Natural killer cell treated with Interleukin-12 subunit alpha and Interleukin-12 subunit beta and Interleukin-15 and Interleukin-18, amount 100 ng/mL, for 72 hours (primary cell): ENCODE measurements at regions not wholly inside any gene's neighbourhood (a gene's known extent, or its start where the extent isn't known, plus 50 kb on each side); places are given as distances from the start of the nearest gene placed in this dataset.
"Not testable (repeated sequence)": the region's sequence is repeated elsewhere in the genome, so short reads cannot be mapped to it uniquely, and the experiment has no call there.

Experiments
- ATAC-seq, 2 donors: fragments of 150-1000 bp; cut with Tn5 transposase in 1 of 2; sonication (Bioruptor Pico), chemical (Tn5 transposase) in 1 of 2; 2 replicates each; pipeline ENCODE4 v1.10.0; 2021
- DNase-seq: peaks from one replicate; pipeline ENCODE4 v3.0.0; 2022; ENCODE audit warnings: low spot score
- H3K27ac Mint-ChIP-seq, 2 donors: 1 replicate in 1 of 2; 2 replicates in 1 of 2; pipeline ENCODE4 v1.8.0; 2022; ENCODE audit warnings: mixed read lengths in 2 of 2, mild to moderate bottlenecking in 1 of 2, moderate library complexity in 1 of 2
- H3K27me3 Mint-ChIP-seq, 2 donors: 1 replicate in 1 of 2; 2 replicates in 1 of 2; pipeline ENCODE4 v1.8.0; 2022; ENCODE audit warnings: mixed read lengths in 2 of 2
- H3K36me3 Mint-ChIP-seq: one replicate; pipeline ENCODE4 v1.8.0; 2022; ENCODE audit warnings: mixed read lengths
- H3K4me1 Mint-ChIP-seq, 2 donors: 1 replicate in 1 of 2; 2 replicates in 1 of 2; pipeline ENCODE4 v1.8.0; 2022; ENCODE audit warnings: low read depth in 2 of 2, mixed read lengths in 2 of 2, mild to moderate bottlenecking in 1 of 2
- H3K4me3 Mint-ChIP-seq: one replicate; pipeline ENCODE4 v1.8.0; 2022; ENCODE audit warnings: mixed read lengths
- H3K9me3 Mint-ChIP-seq: 2 replicates; pipeline ENCODE4 v1.8.0; 2022; ENCODE audit warnings: mixed read lengths

DNA sequence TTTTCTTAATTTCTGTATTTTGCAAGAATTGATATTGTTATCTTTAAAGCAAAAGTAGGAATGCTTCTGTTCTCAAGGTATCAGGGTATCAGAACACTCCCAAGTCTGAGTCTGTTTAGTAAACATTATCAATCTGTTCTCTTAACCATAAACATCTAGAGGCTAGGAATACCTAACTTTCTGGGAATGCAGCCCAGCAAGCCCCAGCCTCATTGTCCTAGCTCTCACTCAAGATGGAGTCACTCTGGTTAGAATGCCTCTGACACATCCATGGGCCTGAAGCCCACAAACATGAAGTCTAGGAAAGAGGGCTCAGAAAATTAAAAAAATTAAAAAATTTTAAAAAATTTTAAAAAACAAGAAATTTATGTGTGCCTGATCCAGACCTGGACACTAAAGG, 315.1 kb upstream of the DKK2 start:
- H3K27ac Mint-ChIP-seq, result no peak overlapping the region
- no peaks in the 10 kb centered on the region for H3K4me1 Mint-ChIP-seq
- peaks cover 3% of the 10 kb centered on the region for H3K9me3 Mint-ChIP-seq
- H3K27me3 Mint-ChIP-seq, result no peaks in the 10 kb centered on the region
- no peaks in the 10 kb centered on the region for H3K36me3 Mint-ChIP-seq
- DNase-seq (no peak), ATAC-seq (no peak)
- no peak overlapping the region for H3K4me3 Mint-ChIP-seq

DNA sequence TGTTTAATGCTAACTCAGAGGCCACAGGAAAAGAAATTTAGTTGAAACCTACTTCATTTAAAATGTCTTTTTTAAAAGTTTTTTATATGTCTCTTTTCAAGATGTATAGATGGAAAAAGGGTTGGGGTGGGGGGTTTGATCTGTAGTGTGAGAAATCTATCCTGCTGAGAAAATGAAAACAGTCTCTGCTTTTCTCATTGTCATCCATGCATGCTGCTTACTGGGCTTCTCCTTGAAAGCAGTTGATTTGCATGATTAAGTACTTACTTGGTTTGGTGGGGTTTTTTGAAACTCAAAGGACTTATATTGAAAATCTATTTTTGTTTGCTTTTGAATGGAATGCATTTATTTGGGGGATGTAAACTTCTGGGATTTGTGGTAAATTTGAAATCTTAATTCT, 313.6 kb upstream of the DKK2 start:
- ATAC-seq (no peak), DNase-seq (no peak)
- Mint-ChIP-seq H3K27me3 (no peaks in the 10 kb centered on the region), H3K4me3 (no peak overlapping the region), H3K4me1 (no peaks in the 10 kb centered on the region), H3K9me3 (peaks cover 5% of the 10 kb centered on the region), H3K36me3 (no peaks in the 10 kb centered on the region), H3K27ac (no peak overlapping the region)

DNA sequence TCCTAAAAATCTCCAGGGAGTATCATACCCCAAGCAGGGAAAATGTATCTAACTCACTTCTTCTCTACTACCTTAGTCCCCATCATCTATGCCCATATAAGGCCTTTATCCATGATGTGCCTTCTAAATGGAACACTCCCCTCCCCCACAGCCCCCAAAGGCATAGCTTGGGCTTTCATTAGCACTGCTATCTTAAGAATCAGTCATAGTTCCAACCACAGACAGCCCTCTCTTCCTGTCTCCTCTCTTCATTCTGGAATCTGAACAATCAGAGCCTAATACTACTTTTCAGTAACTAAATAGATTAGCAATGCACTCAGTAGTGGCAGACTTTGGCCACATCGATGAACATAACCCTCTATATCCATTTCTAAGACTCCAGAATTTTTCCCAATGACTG, 313.2 kb upstream of the DKK2 start:
- Mint-ChIP-seq H3K4me3 (no peak overlapping the region), H3K4me1 (no peaks in the 10 kb centered on the region), H3K27ac (no peak overlapping the region), H3K36me3 (no peaks in the 10 kb centered on the region), H3K9me3 (peaks cover 6% of the 10 kb centered on the region), H3K27me3 (no peaks in the 10 kb centered on the region)
- DNase-seq (no peak), ATAC-seq (no peak)

DNA sequence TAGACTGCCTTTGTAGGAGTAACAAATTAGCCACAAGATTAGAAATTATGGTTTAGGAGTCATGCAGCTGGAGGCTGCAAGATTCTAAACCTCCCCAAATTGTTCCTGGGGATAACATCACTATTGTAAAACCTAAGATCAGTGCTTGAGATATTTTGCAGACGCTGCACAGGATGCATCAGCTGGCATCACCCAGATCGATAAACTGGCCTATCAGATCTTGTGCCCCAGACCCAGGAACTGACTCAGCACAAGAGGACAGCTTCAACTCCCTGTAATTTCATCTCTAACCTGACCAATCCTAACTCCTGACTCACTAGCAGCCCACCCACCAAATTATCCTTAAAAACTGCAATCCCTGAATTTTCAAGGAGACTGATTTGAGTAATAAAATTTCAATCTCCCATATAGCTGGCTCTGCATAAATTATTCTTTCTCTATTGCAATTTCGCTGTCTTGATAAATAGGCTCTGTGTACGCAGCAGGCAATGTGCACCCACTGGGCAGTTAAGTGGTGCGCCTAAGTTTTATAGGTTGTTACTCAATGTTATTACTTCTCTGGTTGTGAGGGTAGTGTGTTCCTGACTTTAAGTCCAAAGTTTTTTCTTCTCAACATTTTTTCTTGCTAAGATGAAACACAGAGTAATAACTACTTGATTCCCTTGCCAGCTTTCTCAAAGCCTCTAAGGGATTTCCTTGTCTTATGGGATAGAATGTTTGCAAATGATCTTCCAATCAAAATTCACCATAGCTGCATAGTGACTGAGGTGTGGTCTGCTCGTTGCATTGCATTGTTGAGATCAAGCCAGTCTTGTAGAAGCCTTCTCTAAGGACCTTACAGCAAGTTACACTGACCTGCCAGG, 312.3 kb upstream of the DKK2 start:
- Mint-ChIP-seq H3K4me1 (no peaks in the 10 kb centered on the region), H3K27me3 (no peaks in the 10 kb centered on the region)
- DNase-seq, result no peak

DNA sequence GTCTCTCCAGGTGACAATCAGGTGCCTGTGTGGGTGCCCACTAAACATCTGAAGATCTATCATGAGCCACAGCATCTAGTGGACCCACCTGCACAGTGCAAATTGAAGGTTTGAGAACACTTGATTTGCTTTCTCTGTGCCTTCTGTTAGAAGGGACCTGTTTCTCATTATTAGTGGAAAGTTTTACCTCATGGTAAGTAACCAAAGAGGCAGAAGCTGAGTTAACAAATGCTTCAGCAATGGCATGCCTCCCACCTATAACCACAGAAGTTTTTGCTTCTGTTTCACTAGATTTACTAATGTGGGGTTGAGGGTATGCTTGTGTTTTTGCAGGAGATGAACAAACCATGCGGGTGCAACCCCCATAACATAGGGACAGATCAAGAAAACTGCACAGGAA, 297.4 kb upstream of the DKK2 start:
- Mint-ChIP-seq H3K36me3 (peaks cover 3% of the 10 kb centered on the region), H3K4me1 (no peaks in the 10 kb centered on the region), H3K9me3 (peaks cover 14% of the 10 kb centered on the region), H3K4me3 (no peak overlapping the region), H3K27ac (no peak overlapping the region), H3K27me3 (no peaks in the 10 kb centered on the region)
- no peak for DNase-seq
- no peak for ATAC-seq

More for the DNA sequence above, 312.3 kb upstream of the DKK2 start:
- Mint-ChIP-seq H3K4me3 (no peak overlapping the region), H3K27ac (no peak overlapping the region), H3K36me3 (no peaks in the 10 kb centered on the region), H3K9me3 (peaks cover 3% of the 10 kb centered on the region)
- ATAC-seq, result no peak

DNA sequence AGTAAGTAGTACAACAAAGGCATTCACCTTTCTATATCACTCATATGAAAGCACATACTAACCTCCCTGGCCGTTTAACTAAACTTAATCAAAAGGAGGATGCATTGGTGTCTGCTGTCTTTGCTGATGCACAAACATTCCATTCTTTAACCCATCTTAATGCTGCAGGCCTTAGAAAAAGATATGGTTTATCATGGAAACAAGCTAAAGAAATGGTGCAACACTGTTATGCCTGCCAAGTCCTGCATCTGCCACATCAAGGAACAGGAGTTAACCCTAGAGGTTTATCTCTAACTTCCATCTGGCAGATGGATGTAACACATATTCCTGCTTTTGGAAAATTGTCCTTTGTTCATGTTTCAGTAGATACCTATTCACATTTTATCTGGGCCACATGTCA, 296.5 kb upstream of the DKK2 start:
- H3K27ac Mint-ChIP-seq, H3K4me3 Mint-ChIP-seq: not testable (repeated sequence)
- peaks cover 15% of the 10 kb centered on the region for H3K9me3 Mint-ChIP-seq

DNA sequence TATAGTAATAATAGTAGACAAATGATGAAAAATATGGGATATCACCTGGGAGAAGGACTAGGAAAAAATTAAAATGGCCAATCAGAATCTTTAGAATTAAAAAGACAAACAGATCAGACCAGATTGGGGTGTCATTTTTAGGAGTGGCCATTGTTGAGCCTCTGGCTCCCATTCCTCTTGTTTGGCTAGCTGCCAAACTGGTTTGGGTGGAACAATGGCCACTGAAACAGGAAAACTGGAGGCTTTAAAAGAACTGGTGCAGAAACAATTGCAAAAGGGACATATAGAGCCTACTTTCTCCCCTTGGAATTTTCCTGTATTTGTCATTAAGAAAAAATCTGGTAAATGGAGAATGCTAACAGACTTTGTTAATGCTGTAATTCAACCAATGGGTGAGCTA, 294.8 kb upstream of the DKK2 start:
- Mint-ChIP-seq H3K27ac (no peak overlapping the region), H3K4me3 (no peak overlapping the region), H3K4me1 (no peaks in the 10 kb centered on the region), H3K27me3 (no peaks in the 10 kb centered on the region), H3K9me3 (peaks cover 15% of the 10 kb centered on the region), H3K36me3 (peaks cover 5% of the 10 kb centered on the region)
- ATAC-seq, result no peak
- no peak for DNase-seq

More for the DNA sequence above, 296.5 kb upstream of the DKK2 start:
- not testable (repeated sequence) for H3K4me1 Mint-ChIP-seq, ATAC-seq, H3K36me3 Mint-ChIP-seq, DNase-seq, H3K27me3 Mint-ChIP-seq

DNA sequence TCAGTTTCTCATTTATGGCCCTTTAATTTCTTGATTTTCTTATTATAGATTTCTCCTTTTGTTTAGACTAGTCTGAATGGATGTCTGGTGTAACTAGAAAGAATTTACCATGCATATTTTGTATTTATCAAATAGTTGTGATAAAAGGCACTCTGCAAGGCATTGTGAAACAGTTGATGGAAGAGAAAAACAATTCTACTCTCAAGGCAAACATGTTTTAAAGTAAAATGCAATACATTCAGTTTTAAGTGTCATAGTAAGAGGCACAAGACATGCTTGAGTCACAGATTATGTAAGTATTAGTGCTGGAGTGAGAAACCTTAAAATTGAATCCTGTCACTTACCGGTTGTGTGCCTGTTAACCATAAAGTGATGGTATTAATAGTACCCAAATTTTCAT, 283.3 kb upstream of the DKK2 start:
- ATAC-seq, result no peak
- Mint-ChIP-seq H3K4me1 (no peaks in the 10 kb centered on the region), H3K36me3 (no peaks in the 10 kb centered on the region), H3K4me3 (no peak overlapping the region), H3K27me3 (no peaks in the 10 kb centered on the region), H3K27ac (no peak overlapping the region), H3K9me3 (peaks cover 10% of the 10 kb centered on the region)
- DNase-seq, result no peak

DNA sequence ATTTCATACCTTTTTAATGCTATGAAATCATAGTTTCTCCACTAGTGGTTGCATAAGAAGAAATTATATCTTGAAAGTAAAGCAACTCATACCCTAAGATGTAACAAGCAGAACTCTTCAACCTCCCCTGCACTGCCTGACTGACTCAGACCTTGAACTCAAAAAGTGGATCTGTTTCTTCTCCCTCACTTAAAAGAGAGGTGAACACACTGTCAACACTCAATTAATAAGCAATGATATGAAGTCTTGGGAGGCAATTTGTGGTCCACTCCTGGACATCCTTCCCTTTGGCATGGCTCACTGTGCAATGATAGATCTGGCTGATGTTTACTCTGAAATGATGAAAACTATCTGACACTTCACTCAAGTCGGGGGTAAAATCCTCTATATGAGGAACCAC, 282.0 kb upstream of the DKK2 start:
- H3K27me3 Mint-ChIP-seq, result no peaks in the 10 kb centered on the region
- peaks cover 10% of the 10 kb centered on the region for H3K9me3 Mint-ChIP-seq
- H3K36me3 Mint-ChIP-seq, result no peaks in the 10 kb centered on the region
- no peak overlapping the region for H3K27ac Mint-ChIP-seq
- H3K4me3 Mint-ChIP-seq, result no peak overlapping the region
- no peak for ATAC-seq
- no peaks in the 10 kb centered on the region for H3K4me1 Mint-ChIP-seq
- DNase-seq, result no peak

DNA sequence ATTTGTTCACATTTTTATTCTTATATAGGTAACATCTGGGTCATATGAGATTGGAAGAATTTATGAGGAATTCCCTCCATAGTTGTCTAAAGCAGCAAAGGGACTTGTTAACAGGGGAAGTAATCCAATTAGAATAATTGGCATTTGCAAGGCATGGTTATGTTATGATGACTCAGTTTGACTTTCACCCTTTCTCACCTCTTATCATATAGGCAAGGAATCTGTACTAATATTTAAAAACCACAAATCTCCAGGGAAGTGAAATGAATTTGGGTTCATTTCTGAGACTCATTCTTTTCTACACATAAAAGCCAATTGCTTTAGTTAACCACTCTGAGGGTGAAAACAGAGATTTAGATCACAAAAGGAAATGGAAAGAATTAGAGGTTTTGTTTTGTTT, 281.5 kb upstream of the DKK2 start:
- Mint-ChIP-seq H3K9me3 (peaks cover 10% of the 10 kb centered on the region), H3K27ac (no peak overlapping the region), H3K4me1 (no peaks in the 10 kb centered on the region), H3K4me3 (no peak overlapping the region), H3K36me3 (no peaks in the 10 kb centered on the region), H3K27me3 (no peaks in the 10 kb centered on the region)
- DNase-seq, result no peak
- no peak for ATAC-seq

DNA sequence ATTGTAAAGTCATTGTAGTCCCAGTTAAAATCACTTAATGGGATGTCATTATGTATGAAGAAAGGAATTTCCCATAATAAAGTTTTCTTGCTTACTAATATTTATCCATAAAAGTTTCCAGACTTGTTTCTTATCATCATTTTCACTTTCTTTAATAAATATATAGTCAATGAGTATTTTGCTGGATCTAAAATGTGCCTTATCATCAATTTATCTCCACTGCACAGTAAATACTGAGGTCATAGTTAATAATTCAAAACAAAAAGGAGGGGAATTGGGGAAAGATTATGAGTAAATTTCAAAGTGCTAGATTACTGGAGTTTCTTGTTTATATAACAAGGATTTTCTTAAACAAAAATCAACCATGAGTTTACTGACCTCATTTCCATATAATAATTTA, 279.5 kb upstream of the DKK2 start:
- Mint-ChIP-seq H3K9me3 (peaks cover 6% of the 10 kb centered on the region), H3K27ac (no peak overlapping the region), H3K27me3 (no peaks in the 10 kb centered on the region), H3K4me3 (no peak overlapping the region), H3K4me1 (no peaks in the 10 kb centered on the region), H3K36me3 (no peaks in the 10 kb centered on the region)
- DNase-seq (no peak), ATAC-seq (no peak)

DNA sequence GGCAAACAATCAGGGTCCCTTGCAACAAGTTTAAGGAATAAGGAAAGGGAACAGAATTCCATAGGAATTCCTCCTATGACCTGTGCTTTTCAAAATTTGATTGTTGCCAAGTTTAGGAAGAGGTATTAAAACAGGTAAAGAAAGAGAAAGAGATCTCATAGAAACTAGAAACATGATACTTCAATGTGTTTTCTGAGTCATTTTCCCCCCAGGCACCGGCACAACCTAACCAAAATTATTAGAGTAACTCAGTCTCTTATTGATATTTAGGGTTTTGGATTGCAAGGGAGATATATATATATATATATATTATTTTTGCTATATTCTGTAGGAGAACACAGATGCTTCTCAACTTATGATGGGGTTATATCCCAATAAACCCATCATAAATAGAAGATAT, 278.0 kb upstream of the DKK2 start:
- no peak for DNase-seq
- peaks cover 6% of the 10 kb centered on the region for H3K9me3 Mint-ChIP-seq
- H3K27ac Mint-ChIP-seq, result no peak overlapping the region
- H3K36me3 Mint-ChIP-seq, result no peaks in the 10 kb centered on the region
- H3K4me3 Mint-ChIP-seq, result no peak overlapping the region
- H3K4me1 Mint-ChIP-seq, result no peaks in the 10 kb centered on the region
- ATAC-seq, result no peak
- H3K27me3 Mint-ChIP-seq, result no peaks in the 10 kb centered on the region

DNA sequence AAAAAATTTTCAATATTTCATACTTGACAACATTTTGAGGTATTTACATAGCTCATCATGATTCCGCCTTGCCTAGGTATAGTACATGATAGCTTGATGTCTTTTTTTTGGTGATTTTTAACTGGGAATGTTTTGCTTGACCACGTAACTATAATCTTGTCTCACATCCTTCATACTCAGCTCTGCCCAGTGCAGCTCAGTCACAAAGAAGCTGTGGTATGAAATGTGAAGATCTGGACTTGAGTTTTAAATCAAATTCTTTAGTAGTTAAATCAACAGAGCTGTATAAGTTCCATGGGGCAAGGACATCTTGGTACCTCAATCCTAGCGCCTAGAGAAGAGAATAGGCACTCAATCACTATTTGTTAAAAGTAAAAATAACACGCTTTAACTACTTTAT, 276.3 kb upstream of the DKK2 start:
- Mint-ChIP-seq H3K36me3 (no peaks in the 10 kb centered on the region), H3K4me3 (no peak overlapping the region), H3K9me3 (peaks cover 3% of the 10 kb centered on the region), H3K4me1 (no peaks in the 10 kb centered on the region), H3K27me3 (no peaks in the 10 kb centered on the region), H3K27ac (no peak overlapping the region)
- no peak for ATAC-seq
- DNase-seq, result no peak

DNA sequence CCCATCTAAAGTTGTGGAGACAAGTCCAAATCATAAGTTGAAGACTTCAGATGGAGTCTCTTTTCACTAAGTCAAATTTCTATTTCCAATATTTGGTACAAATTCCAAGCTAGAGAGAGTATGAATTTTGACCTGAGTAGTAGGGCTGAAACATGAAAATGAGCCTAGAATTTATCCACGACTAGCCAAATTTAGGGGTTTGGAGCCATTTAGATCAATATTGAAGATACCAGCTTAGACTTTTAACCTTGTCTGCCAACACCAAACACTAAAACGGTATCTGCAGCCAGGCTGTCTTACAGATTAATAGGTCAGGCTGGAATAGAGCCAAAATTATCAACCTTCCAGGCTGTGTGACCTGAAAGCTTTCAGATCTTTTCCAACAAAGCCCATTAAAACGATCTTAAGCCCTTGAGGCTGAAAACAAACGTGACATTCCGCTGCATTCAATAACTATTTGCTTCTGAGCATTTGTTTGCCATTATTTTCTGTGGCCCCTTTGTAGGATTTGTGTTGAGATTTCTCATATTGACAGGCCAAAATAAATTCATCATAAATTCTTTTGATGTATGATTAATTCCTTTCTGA, 268.7 kb upstream of the DKK2 start:
- Mint-ChIP-seq H3K27me3 (no peaks in the 10 kb centered on the region), H3K27ac (no peak overlapping the region), H3K4me1 (no peaks in the 10 kb centered on the region), H3K9me3 (peaks cover 12% of the 10 kb centered on the region), H3K4me3 (no peak overlapping the region), H3K36me3 (no peaks in the 10 kb centered on the region)
- DNase-seq, result no peak
- no peak for ATAC-seq

DNA sequence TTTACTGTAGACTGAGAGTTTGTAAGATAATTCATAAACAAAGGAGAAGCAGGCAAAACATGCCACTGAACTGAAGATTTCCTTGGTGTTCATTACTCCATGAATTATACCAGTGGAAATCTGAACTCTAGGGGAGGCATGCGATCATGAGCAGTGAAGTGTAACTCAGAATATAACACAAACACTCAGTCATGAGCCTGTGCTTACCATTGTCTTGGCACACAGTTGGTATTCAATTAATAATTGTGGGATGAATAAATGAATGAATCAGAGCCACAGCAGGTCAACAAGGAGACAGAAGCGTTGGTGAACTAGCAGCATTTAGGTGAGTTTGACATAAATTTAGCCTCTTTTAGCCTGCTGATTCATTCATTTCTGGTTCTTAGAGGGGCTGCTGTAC, 263.5 kb upstream of the DKK2 start:
- Mint-ChIP-seq H3K4me1 (no peaks in the 10 kb centered on the region), H3K27me3 (no peaks in the 10 kb centered on the region), H3K27ac (no peak overlapping the region), H3K9me3 (peaks cover 17% of the 10 kb centered on the region), H3K36me3 (no peaks in the 10 kb centered on the region), H3K4me3 (no peak overlapping the region)
- no peak for DNase-seq
- ATAC-seq, result no peak
